Gastrocnemius medialis (tissue), 4 donors: ENCODE measurements at regions not wholly inside any gene's neighbourhood (a gene's known extent, or its start where the extent isn't known, plus 50 kb on each side); places are given as distances from the start of the nearest gene placed in this dataset.

ENCODE experiments used
- CTCF ChIP-seq, 5 experiments: fragments of 450-650 bp in 3 of 5; fragments of 200-600 bp in 2 of 5; sonication (generic) in 2 of 5; IDR thresholded peaks in 4 of 5; conservative IDR thresholded peaks in 1 of 5; 1 replicate in 4 of 5; 2 replicates in 1 of 5; pipeline ENCODE4 v1.5.1; 2016 to 2019; ENCODE audit warnings: antibody characterized with exemption in 5 of 5, mild to moderate bottlenecking in 3 of 5, moderate library complexity in 3 of 5
- POLR2A ChIP-seq, 2 donors: fragments of 450-650 bp; IDR thresholded peaks; one replicate each; pipeline ENCODE4 v1.6.1; 2017; ENCODE audit warnings: antibody characterized with exemption in 2 of 2, mild to moderate bottlenecking in 2 of 2, moderate library complexity in 2 of 2

DNA sequence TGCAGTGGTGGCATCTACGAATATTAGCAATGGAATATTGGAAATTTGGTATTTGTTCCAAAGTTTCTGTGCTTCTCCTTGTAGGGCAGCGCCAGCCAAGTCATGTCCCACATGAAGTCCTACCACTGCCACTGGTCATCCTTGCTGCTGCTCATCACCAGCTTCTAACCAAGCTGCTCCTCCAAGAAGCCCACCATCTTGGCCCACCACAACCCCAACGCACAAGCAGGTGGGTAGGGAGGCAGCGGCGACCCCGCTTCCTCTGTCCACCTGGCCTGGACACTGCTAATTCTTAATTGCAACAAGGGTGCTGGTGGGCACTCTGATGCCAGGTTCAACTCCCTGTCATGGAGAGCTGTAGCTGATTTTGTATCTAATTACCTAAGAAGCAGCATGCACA is 291.2 kb upstream of the LYPLAL1 start:
- no peak for TF ChIP-seq CTCF (IDR thresholded peaks at IDR 0.05 in 4 of 5, conservative IDR thresholded peaks at IDR 0.05 in 1 of 5)
- TF ChIP-seq POLR2A (IDR thresholded peaks at IDR 0.05): no peak
